ENCODE measurements at regions not wholly inside any gene's neighbourhood (a gene's known extent, or its start where the extent isn't known, plus 50 kb on each side); places are given as distances from the start of the nearest gene placed in this dataset.
"Not testable (repeated sequence)": the region's sequence is repeated elsewhere in the genome, so short reads cannot be mapped to it uniquely, and the experiment has no call there.

- Histone ChIP-seq H3K9me3 (no peaks in the 10 kb centered on the region), H3K27ac (no peak overlapping the region), H3K4me1 (no peaks in the 10 kb centered on the region), H3K36me3 (no peaks in the 10 kb centered on the region), H3K27me3 (no peaks in the 10 kb centered on the region), H3K4me3 (no peak overlapping the region)
- no peak for DNase-seq
- TF ChIP-seq POLR2A (IDR thresholded peaks at IDR 0.05) (no peak), CTCF (IDR thresholded peaks at IDR 0.05) (no peak)
Observed at GRCh38 chr7:97430006-97430405, 301.9 kb upstream of the TAC1 start.

GRCh38 chr7:97439637-97440214 lies 292.2 kb upstream of the TAC1 start:
- H3K27me3 ChIP-seq, result no peaks in the 10 kb centered on the region
- H3K4me3 ChIP-seq, result no peak overlapping the region
- H3K4me1 ChIP-seq, result no peaks in the 10 kb centered on the region
- peaks cover 0 to 15% (median 0%) of the 10 kb centered on the region in 4 donors for H3K9me3 ChIP-seq
- TF ChIP-seq POLR2A (IDR thresholded peaks at IDR 0.05), result no peak
- TF ChIP-seq CTCF (IDR thresholded peaks at IDR 0.05), result no peak
- H3K27ac ChIP-seq, result no peak overlapping the region
- H3K36me3 ChIP-seq, result no peaks in the 10 kb centered on the region
- DNase-seq, result no peak

GRCh38 chr7:97446361-97446760 lies 285.5 kb upstream of the TAC1 start:
- Histone ChIP-seq H3K36me3 (no peaks in the 10 kb centered on the region), H3K4me3 (no peak overlapping the region), H3K27ac (no peak overlapping the region), H3K27me3 (no peaks in the 10 kb centered on the region), H3K9me3 (no peaks in the 10 kb centered on the region), H3K4me1 (no peaks in the 10 kb centered on the region)
- no peak for DNase-seq
- TF ChIP-seq POLR2A (IDR thresholded peaks at IDR 0.05) (no peak), CTCF (IDR thresholded peaks at IDR 0.05) (no peak)

- not testable (repeated sequence) for DNase-seq, H3K27me3 ChIP-seq, H3K36me3 ChIP-seq, H3K4me3 ChIP-seq, H3K4me1 ChIP-seq, H3K9me3 ChIP-seq, H3K27ac ChIP-seq
Observed at GRCh38 chr7:97449448-97449847, 282.4 kb upstream of the TAC1 start.

- Histone ChIP-seq H3K27ac (no peak overlapping the region), H3K4me3 (no peak overlapping the region), H3K9me3 (no peaks in the 10 kb centered on the region), H3K27me3 (no peaks in the 10 kb centered on the region), H3K4me1 (no peaks in the 10 kb centered on the region), H3K36me3 (no peaks in the 10 kb centered on the region)
- TF ChIP-seq POLR2A (IDR thresholded peaks at IDR 0.05) (no peak), CTCF (IDR thresholded peaks at IDR 0.05) (no peak)
- no peak for DNase-seq
Observed at GRCh38 chr7:97450516-97450915, 281.4 kb upstream of the TAC1 start.

GRCh38 chr7:97454636-97455035 lies 277.2 kb upstream of the TAC1 start:
- no peaks in the 10 kb centered on the region for H3K4me1 ChIP-seq
- no peaks in the 10 kb centered on the region for H3K9me3 ChIP-seq
- TF ChIP-seq CTCF (IDR thresholded peaks at IDR 0.05), result no peak
- TF ChIP-seq POLR2A (IDR thresholded peaks at IDR 0.05), result no peak
- DNase-seq, result no peak
- no peaks in the 10 kb centered on the region for H3K36me3 ChIP-seq
- H3K27ac ChIP-seq, result no peak overlapping the region
- no peaks in the 10 kb centered on the region for H3K27me3 ChIP-seq
- no peak overlapping the region for H3K4me3 ChIP-seq

All from Peyer's patch (tissue), 4 donors.